ENCODE measurements at regions not wholly inside any gene's neighbourhood (a gene's known extent, or its start where the extent isn't known, plus 50 kb on each side); places are given as distances from the start of the nearest gene placed in this dataset.

GRCh38 chr5:1673042-1673677 is 126.5 kb downstream of the MRPL36 start:
- Mint-ChIP-seq H3K27ac (no peak overlapping the region), H3K27me3 (peaks cover 42% of the 10 kb centered on the region), H3K4me3 (no peak overlapping the region), H3K4me1 (peaks cover 3% of the 10 kb centered on the region), H3K36me3 (ENCODE audit: low read depth) (no peaks in the 10 kb centered on the region), H3K9me3 (ENCODE audit: low read depth) (no peaks in the 10 kb centered on the region)
- ATAC-seq (no peak), DNase-seq (no peak)
- ChIA-PET POLR2A (no interaction called here), CTCF (no interaction called here)
- intact Hi-C loops (cut with DNase I, micrococcal nuclease), result no loop called here

GRCh38 chr5:1672396-1672795 is 127.2 kb downstream of the MRPL36 start:
- ATAC-seq, result no peak
- peaks cover 44% of the 10 kb centered on the region for H3K27me3 Mint-ChIP-seq
- H3K36me3 Mint-ChIP-seq (ENCODE audit: low read depth), result no peaks in the 10 kb centered on the region
- no peak overlapping the region for H3K27ac Mint-ChIP-seq
- H3K4me1 Mint-ChIP-seq, result peaks cover 5% of the 10 kb centered on the region
- ChIA-PET POLR2A (no interaction called here), CTCF (interaction anchor here (0.7 kb wide), 2 partner anchors 87 to 182 kb away, joined by 3 read pairs; no protein-coding TSS in a partner anchor)
- H3K4me3 Mint-ChIP-seq, result no peak overlapping the region
- H3K9me3 Mint-ChIP-seq (ENCODE audit: low read depth), result no peaks in the 10 kb centered on the region
- no peak for DNase-seq
- intact Hi-C loops (cut with DNase I, micrococcal nuclease), result no loop called here

DNA sequence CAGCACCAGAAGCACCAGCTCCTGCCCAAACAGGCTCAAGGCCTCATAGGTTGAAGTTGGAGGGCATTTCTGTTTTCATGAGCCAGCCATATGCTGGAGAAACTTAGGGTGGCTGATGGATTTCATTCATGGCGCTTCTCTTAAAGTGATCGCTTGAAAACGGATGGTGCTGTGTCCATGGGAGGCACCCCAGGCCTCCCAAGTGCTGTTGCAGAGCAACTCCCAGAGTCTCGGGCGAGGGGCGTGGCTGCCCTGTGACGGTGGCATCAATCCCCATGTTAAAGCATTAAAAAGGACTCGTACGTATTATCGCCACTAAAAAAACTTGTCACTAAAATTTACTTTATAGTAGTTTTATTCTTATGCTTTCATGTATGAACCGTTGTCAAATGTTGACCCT is 128.3 kb downstream of the MRPL36 start:
- DNase-seq (no peak), ATAC-seq (no peak)
- Mint-ChIP-seq H3K4me1 (peaks cover 8% of the 10 kb centered on the region), H3K9me3 (ENCODE audit: low read depth) (no peaks in the 10 kb centered on the region), H3K27ac (no peak overlapping the region), H3K4me3 (no peak overlapping the region), H3K27me3 (peaks cover 48% of the 10 kb centered on the region), H3K36me3 (ENCODE audit: low read depth) (no peaks in the 10 kb centered on the region)
- ChIA-PET POLR2A (no interaction called here), CTCF (interaction anchor here (0.6 kb wide), 1 partner anchor 65 kb away, joined by 3 read pairs; no protein-coding TSS in a partner anchor)
- intact Hi-C loops (cut with DNase I, micrococcal nuclease), result no loop called here

- no peak overlapping the region for H3K27ac Mint-ChIP-seq
- POLR2A ChIA-PET, result no interaction called here
- H3K36me3 Mint-ChIP-seq (ENCODE audit: low read depth), result no peaks in the 10 kb centered on the region
- CTCF ChIA-PET, result interaction anchor here (0.6 to 1.4 kb wide), 3 partner anchors 17 to 174 kb away, joined by 3 to 5 read pairs (median 3); no protein-coding TSS in a partner anchor
- H3K4me3 Mint-ChIP-seq, result no peak overlapping the region
- H3K9me3 Mint-ChIP-seq (ENCODE audit: low read depth), result no peaks in the 10 kb centered on the region
- DNase-seq (peak; percentile 44), ATAC-seq (peak; percentile 51)
- peaks cover 58% of the 10 kb centered on the region for H3K27me3 Mint-ChIP-seq
- peaks cover 13% of the 10 kb centered on the region for H3K4me1 Mint-ChIP-seq
- intact Hi-C loops (cut with DNase I, micrococcal nuclease), result no loop called here
These were observed 129.3 kb downstream of the MRPL36 start for GRCh38 chr5:1670351-1670750.

DNA sequence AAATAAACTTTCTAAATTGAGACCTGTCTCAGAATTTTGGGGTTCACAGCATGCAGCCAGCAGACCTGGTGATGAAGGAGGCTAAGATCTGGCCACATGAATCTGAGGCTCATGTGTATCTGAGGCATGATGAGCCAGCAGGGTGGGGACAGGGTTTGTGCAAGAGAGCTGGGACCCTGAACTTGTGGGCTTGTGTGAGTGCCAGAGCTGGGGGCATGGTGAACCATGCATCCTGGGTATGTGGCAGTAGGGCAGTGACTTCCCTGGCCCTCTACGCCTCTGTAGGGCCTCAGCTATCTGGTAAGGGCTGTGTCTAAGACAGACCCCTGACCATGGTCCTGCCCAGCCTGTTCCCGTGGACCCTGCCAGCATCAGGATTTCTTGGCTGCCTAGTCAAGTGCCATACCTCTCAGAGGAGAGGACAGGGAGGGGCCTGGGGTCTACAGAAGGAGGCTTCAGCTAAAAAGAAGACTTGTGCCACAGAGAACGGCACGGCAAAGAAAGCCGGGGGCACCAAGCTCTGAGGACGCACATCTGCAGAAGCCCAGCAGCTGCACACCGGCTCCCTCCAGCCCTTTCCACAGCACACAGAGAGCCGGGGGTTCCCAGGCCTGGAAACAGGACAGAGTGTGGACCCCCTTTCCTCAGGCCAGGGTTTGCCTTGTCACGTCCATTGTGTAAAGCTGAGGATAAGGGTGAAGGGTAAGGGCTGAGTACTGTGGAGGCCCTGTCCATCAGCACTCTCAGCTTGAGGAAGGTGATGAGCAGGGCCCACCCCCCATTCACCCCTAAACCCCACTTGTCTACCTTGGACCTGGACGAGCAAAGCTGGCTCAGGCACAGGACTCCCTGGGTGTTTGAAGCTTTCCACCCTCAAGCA is 130.1 kb downstream of the MRPL36 start:
- ChIA-PET POLR2A (no interaction called here), CTCF (interaction anchor here (0.6 to 1.4 kb wide), 7 partner anchors 9 to 173 kb away, joined by 3 to 5 read pairs (median 3); no protein-coding TSS in a partner anchor)
- H3K27me3 Mint-ChIP-seq, result peaks cover 63% of the 10 kb centered on the region
- no peaks in the 10 kb centered on the region for H3K9me3 Mint-ChIP-seq (ENCODE audit: low read depth)
- peaks cover 13% of the 10 kb centered on the region for H3K4me1 Mint-ChIP-seq
- H3K36me3 Mint-ChIP-seq (ENCODE audit: low read depth), result no peaks in the 10 kb centered on the region
- H3K27ac Mint-ChIP-seq, result no peak overlapping the region
- H3K4me3 Mint-ChIP-seq, result no peak overlapping the region
- DNase-seq (no peak), ATAC-seq (no peak)
- intact Hi-C loops (cut with DNase I, micrococcal nuclease), result loop anchor here in 1 of 2 experiments (5.0 kb wide), 1 partner anchor 348 kb away; no protein-coding TSS in a partner anchor

DNA sequence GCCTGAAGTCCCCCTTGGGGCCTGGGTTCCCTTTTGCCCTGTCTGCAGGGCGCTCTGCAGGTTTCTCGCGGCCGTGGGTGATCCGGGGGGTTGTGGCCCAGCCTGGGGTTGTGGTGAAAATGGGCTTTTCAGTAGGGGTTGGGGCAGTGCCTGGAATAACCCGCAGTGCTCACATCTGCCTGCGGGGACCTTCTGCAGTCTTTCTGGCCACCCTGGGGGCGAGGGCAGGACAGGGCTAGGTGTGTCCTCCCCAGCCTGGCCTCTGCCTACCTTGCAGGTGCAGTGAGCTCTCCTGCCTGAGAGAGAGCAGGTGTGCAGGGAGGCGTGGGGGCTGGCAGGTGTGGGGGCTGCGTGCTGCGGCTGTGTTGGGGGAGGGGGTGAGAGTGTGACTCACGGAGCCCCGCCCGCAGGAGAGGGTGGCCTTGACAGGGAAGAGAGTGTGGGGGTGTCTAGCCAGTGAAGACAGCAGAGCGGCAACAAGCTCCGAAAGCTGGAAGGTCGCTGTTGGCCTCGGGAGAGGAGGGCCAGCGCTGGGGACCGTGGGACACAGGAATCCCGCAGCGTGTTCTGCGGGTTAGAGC is 131.4 kb downstream of the MRPL36 start:
- Mint-ChIP-seq H3K4me3 (no peak overlapping the region), H3K27me3 (peaks cover 66% of the 10 kb centered on the region), H3K4me1 (peaks cover 13% of the 10 kb centered on the region), H3K36me3 (ENCODE audit: low read depth) (no peaks in the 10 kb centered on the region), H3K27ac (no peak overlapping the region), H3K9me3 (ENCODE audit: low read depth) (no peaks in the 10 kb centered on the region)
- POLR2A ChIA-PET, result no interaction called here
- ATAC-seq (peak; percentile 23), DNase-seq (peak; percentile 35)
- CTCF ChIA-PET, result interaction anchor here (0.7 to 1.4 kb wide), 4 partner anchors 10 to 91 kb away, joined by 3 to 4 read pairs (median 4); no protein-coding TSS in a partner anchor
- intact Hi-C loops (cut with DNase I, micrococcal nuclease), result loop anchor here (1.0 to 5.0 kb wide), 2 partner anchors 349 kb away; no protein-coding TSS in a partner anchor

DNA sequence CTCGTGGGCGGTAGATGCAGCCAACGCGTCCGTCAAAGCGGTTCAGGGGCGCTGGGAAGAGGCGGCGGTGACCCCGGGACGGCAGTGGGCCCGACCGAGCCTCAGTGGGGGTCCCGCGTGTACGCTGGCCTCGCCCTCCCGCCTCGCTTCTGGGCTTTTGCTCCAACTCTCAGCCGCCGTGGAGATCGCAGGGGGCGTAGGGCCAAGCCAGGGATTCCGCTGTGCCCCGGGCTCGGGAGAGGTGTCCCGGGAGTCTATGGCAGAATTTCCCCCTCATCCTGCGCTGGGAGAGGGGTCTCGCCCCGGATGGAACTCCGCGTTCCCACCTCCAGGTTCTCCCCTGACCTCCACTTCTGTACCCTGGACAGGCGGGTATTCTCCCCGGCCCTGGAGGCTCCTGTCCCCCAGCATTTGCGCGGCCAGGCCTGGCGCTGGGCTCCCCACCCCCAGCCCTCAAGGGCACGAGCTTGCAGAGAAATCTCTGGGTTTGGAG is 131.9 kb downstream of the MRPL36 start:
- CTCF ChIA-PET, result interaction anchor here (0.8 to 1.4 kb wide), 3 partner anchors 10 to 23 kb away, joined by 4 read pairs; no protein-coding TSS in a partner anchor
- Mint-ChIP-seq H3K4me3 (no peak overlapping the region), H3K27me3 (peaks cover 66% of the 10 kb centered on the region), H3K9me3 (ENCODE audit: low read depth) (no peaks in the 10 kb centered on the region), H3K4me1 (peaks cover 13% of the 10 kb centered on the region), H3K36me3 (ENCODE audit: low read depth) (no peaks in the 10 kb centered on the region), H3K27ac (no peak overlapping the region)
- no peak for DNase-seq
- POLR2A ChIA-PET, result no interaction called here
- ATAC-seq, result peak; percentile 15
- intact Hi-C loops (cut with DNase I, micrococcal nuclease), result loop anchor here (1.0 to 5.0 kb wide), 3 partner anchors 350 to 371 kb away; no protein-coding TSS in a partner anchor

DNA sequence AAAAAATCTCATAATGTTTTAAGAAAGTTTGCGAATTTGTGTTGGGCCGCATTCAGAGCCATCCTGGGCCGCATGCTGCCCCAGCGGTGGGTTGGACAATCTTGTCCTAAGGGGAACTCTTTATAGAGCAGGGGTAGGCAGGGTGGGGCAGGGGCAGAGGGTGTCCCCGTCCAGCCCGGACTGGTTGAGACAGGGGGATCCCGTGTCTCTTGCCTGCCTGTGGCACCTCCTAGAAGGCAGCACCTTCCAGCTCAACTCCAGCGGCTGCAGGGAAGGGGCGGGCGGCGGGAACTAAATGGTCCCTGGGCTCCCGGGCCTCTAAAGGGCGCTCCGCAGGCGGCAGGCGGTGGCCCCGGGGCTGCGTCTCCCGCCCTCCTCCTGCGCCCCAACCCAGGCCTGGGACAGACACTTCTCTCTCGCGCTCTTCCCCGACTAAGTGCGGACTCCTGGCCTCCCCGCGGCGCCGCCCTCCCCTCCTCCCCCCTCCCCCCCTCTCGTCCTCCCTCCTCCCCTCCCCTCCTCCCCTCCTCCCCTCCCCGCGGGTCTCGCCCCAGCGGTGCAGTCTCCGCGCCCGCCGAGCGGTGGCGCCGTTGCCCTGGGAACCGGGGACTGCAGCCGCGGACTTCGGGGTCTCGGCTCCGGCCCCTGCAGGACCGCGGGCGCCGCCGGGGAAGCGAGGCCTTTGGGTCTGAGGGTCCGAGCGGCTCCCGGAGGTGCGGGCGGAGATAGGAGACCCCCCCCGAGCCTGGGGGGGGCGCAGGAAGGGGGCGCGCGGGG is 132.6 kb downstream of the MRPL36 start:
- Mint-ChIP-seq H3K4me3 (no peak overlapping the region), H3K27me3 (peaks cover 63% of the 10 kb centered on the region), H3K9me3 (ENCODE audit: low read depth) (no peaks in the 10 kb centered on the region), H3K27ac (no peak overlapping the region), H3K4me1 (peaks cover 13% of the 10 kb centered on the region), H3K36me3 (ENCODE audit: low read depth) (no peaks in the 10 kb centered on the region)
- ChIA-PET POLR2A (no interaction called here), CTCF (interaction anchor here (0.7 kb wide), 1 partner anchor 38 kb away, joined by 3 read pairs; no protein-coding TSS in a partner anchor)
- ATAC-seq (peak; percentile 63), DNase-seq (peak; percentile 76)
- intact Hi-C loops (cut with DNase I, micrococcal nuclease), result loop anchor here (1.0 to 5.0 kb wide), 2 partner anchors 350 to 371 kb away; no protein-coding TSS in a partner anchor

- ChIA-PET CTCF (interaction anchor here (0.7 kb wide), 1 partner anchor 39 kb away, joined by 3 read pairs; no protein-coding TSS in a partner anchor), POLR2A (no interaction called here)
- ATAC-seq, result no peak
- no peak overlapping the region for H3K27ac Mint-ChIP-seq
- H3K4me1 Mint-ChIP-seq, result peaks cover 13% of the 10 kb centered on the region
- no peak overlapping the region for H3K4me3 Mint-ChIP-seq
- no peak for DNase-seq
- H3K9me3 Mint-ChIP-seq (ENCODE audit: low read depth), result no peaks in the 10 kb centered on the region
- intact Hi-C loops (cut with DNase I, micrococcal nuclease), result loop anchor here in 1 of 2 experiments (5.0 kb wide), 1 partner anchor 351 kb away; no protein-coding TSS in a partner anchor
- H3K36me3 Mint-ChIP-seq (ENCODE audit: low read depth), result no peaks in the 10 kb centered on the region
- H3K27me3 Mint-ChIP-seq, result peaks cover 60% of the 10 kb centered on the region
These were observed 133.4 kb downstream of the MRPL36 start for GRCh38 chr5:1666221-1666620.

DNA sequence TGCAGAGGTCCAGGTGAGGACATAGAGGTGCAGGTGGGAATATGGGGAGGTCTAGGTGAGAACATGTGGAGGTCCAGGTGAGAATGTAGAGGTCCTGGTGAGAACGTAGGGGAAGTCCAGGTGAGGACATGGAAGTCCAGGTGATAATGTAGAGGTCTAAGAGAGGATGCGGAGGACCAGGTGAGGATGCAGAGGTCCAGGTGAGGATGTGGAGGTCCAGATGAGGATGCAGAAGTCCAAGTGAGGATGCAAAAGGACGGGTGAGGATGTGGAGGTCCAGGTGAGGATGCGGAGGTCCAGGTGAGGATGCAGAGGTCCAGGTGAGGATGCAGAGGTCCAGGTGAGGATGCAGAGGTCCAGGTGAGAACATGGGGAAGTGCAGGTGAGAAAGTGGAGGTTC is 133.8 kb downstream of the MRPL36 start:
- ChIA-PET CTCF (no interaction called here), POLR2A (no interaction called here)
- peaks cover 59% of the 10 kb centered on the region for H3K27me3 Mint-ChIP-seq
- intact Hi-C loops (cut with DNase I, micrococcal nuclease), result loop anchor here in 1 of 2 experiments (5.0 kb wide), 1 partner anchor 351 kb away; no protein-coding TSS in a partner anchor
- H3K36me3 Mint-ChIP-seq (ENCODE audit: low read depth), result no peaks in the 10 kb centered on the region
- H3K27ac Mint-ChIP-seq, result no peak overlapping the region
- H3K9me3 Mint-ChIP-seq (ENCODE audit: low read depth), result no peaks in the 10 kb centered on the region
- H3K4me3 Mint-ChIP-seq, result no peak overlapping the region
- H3K4me1 Mint-ChIP-seq, result peaks cover 13% of the 10 kb centered on the region
- DNase-seq (no peak), ATAC-seq (no peak)

Data from activated CD4-positive, alpha-beta T cell treated with anti-CD3 and anti-CD28 coated beads for 36 hours (primary cell).